Loucy (cell line): ENCODE measurements at regions not wholly inside any gene's neighbourhood (a gene's known extent, or its start where the extent isn't known, plus 50 kb on each side); places are given as distances from the start of the nearest gene placed in this dataset.

ENCODE experiments used
- H2AFZ ChIP-seq: fragments of 200-600 bp; sonication (generic); 2 replicates; pipeline ENCODE4 v1.6.0; 2016; ENCODE audit warnings: antibody characterized with exemption, mild to moderate bottlenecking, low read length, moderate library complexity
- H3F3A ChIP-seq: fragments of 200-600 bp; 2 replicates; pipeline ENCODE4 v1.6.0; 2016; ENCODE audit warnings: antibody characterized with exemption, low read depth, mild to moderate bottlenecking
- H3K27me3 ChIP-seq: fragments of 200-600 bp; sonication (generic); 2 replicates; pipeline ENCODE4 v1.6.1; 2014; ENCODE audit warnings: low read length, mild to moderate bottlenecking; ENCODE audit not compliant: insufficient read depth, poor library complexity, severe bottlenecking
- H3K36me3 ChIP-seq: fragments of 200-600 bp; sonication (generic); 2 replicates; pipeline ENCODE4 v1.6.1; 2016; ENCODE audit warnings: low read length; ENCODE audit not compliant: insufficient read depth
- H3K4me1 ChIP-seq: fragments of 200-600 bp; sonication (generic); 2 replicates; pipeline ENCODE4 v1.5.1; 2014; ENCODE audit warnings: low read length, mild to moderate bottlenecking; ENCODE audit not compliant: insufficient read depth, poor library complexity, severe bottlenecking
- H3K4me2 ChIP-seq: fragments of 200-600 bp; sonication (generic); 2 replicates; pipeline ENCODE4 v1.6.0; 2014; ENCODE audit warnings: antibody characterized with exemption, low read length, low read depth, mild to moderate bottlenecking; ENCODE audit not compliant: poor library complexity, severe bottlenecking
- H3K4me3 ChIP-seq: fragments of 200-600 bp; sonication (generic); 2 replicates; pipeline ENCODE4 v1.5.1; 2014; ENCODE audit warnings: low read length, mild to moderate bottlenecking, mixed read lengths; ENCODE audit not compliant: poor library complexity, severe bottlenecking
- H3K79me2 ChIP-seq: fragments of 200-600 bp; sonication (generic); 2 replicates; pipeline ENCODE4 v1.6.1; 2014; ENCODE audit warnings: low read length; ENCODE audit not compliant: insufficient read depth
- H3K9ac ChIP-seq: fragments of 200-600 bp; sonication (generic); 2 replicates; pipeline ENCODE4 v1.6.0; 2014; ENCODE audit warnings: mild to moderate bottlenecking, low read depth, low read length, moderate library complexity; ENCODE audit not compliant: poor library complexity, severe bottlenecking
- H3K9me2 ChIP-seq: fragments of 200-600 bp; sonication (generic); replicated peaks from 2 replicates; pipeline ENCODE4 v1.6.1; 2016; ENCODE audit warnings: low read depth, low read length, mixed read lengths
- H3K9me3 ChIP-seq: fragments of 200-600 bp; sonication (generic); 2 replicates; pipeline ENCODE4 v1.6.1; 2014; ENCODE audit warnings: mild to moderate bottlenecking, antibody characterized with exemption, low read length, low read depth; ENCODE audit not compliant: insufficient read depth
- H4K20me1 ChIP-seq: fragments of 200-600 bp; sonication (generic); 2 replicates; pipeline ENCODE4 v1.6.0; 2014; ENCODE audit warnings: antibody characterized with exemption, low read length, mild to moderate bottlenecking; ENCODE audit not compliant: insufficient read depth, poor library complexity, severe bottlenecking
- CTCF ChIP-seq: fragments of 200-600 bp; sonication (generic); conservative IDR thresholded peaks from 2 replicates; pipeline ENCODE4 v1.5.1; 2014; ENCODE audit warnings: mild to moderate bottlenecking, antibody characterized with exemption, low read length
- EZH2phosphoT487 ChIP-seq: fragments of 200-600 bp; IDR thresholded peaks from 2 replicates; pipeline ENCODE4 v1.6.1; 2018; ENCODE audit warnings: antibody characterized with exemption, mild to moderate bottlenecking, moderate library complexity, borderline replicate concordance

DNA sequence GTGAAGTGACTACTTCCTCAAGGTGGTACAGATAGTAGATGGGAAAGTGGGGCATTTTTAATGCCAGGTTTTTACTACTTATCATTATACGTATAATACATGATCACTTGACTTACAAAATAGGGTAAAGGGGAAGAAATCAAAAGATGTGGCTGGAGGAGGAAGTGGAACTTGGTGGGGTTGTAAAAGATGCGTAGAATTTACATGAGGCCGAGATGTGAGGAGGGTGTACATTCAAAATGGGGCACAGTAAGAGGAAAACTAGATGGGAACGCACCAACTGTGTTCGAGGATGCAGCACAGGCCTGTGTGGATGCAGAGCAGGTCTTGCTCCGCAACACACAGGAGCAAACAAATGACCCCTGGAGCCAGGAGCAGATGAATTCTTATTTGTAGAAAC, 403.3 kb downstream of the TXNL1 start:
- no peak overlapping the region for H3K4me3 ChIP-seq
- no peaks in the 10 kb centered on the region for H3K9me2 ChIP-seq
- no peaks in the 10 kb centered on the region for H3K4me1 ChIP-seq
- no peak overlapping the region for H3K9ac ChIP-seq
- no peaks in the 10 kb centered on the region for H3F3A ChIP-seq
- no peak overlapping the region for H2AFZ ChIP-seq
- H4K20me1 ChIP-seq = no peaks in the 10 kb centered on the region
- TF ChIP-seq CTCF (no peak), EZH2phosphoT487 (no peak)
- H3K4me2 ChIP-seq = no peak overlapping the region
- H3K27me3 ChIP-seq = no peaks in the 10 kb centered on the region
- no peaks in the 10 kb centered on the region for H3K36me3 ChIP-seq
- H3K79me2 ChIP-seq = no peaks in the 10 kb centered on the region
- no peaks in the 10 kb centered on the region for H3K9me3 ChIP-seq

DNA sequence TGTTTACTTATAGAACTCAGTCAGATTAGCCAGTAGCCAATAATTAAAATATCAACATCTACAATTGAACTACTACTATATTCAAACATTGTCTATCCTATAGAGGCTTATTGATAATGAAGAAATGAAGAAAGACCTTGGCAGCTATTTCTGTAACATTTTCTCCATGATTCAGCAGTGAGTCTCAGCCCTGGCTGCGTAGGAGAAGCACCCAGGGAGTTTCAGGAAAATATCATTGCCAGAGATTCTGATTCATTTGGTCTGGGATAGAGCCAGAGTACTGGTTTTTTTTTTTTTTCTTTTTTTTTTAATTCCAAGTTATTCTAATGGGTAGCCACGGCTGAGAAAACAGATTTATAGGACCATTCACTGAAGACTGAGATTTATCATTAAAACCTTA, 404.8 kb downstream of the TXNL1 start:
- H3K9ac ChIP-seq = no peak overlapping the region
- no peak overlapping the region for H3K4me3 ChIP-seq
- H3K9me2 ChIP-seq = no peaks in the 10 kb centered on the region
- no peaks in the 10 kb centered on the region for H3F3A ChIP-seq
- no peak overlapping the region for H2AFZ ChIP-seq
- no peaks in the 10 kb centered on the region for H3K4me1 ChIP-seq
- no peak overlapping the region for H3K4me2 ChIP-seq
- TF ChIP-seq CTCF (no peak), EZH2phosphoT487 (no peak)
- H3K36me3 ChIP-seq = no peaks in the 10 kb centered on the region
- no peaks in the 10 kb centered on the region for H3K27me3 ChIP-seq
- H4K20me1 ChIP-seq = no peaks in the 10 kb centered on the region
- no peaks in the 10 kb centered on the region for H3K79me2 ChIP-seq
- H3K9me3 ChIP-seq = no peaks in the 10 kb centered on the region

- Histone ChIP-seq H2AFZ (no peak overlapping the region), H3F3A (no peaks in the 10 kb centered on the region), H3K79me2 (no peaks in the 10 kb centered on the region), H3K9me2 (no peaks in the 10 kb centered on the region), H3K9me3 (no peaks in the 10 kb centered on the region), H3K27me3 (no peaks in the 10 kb centered on the region), H4K20me1 (no peaks in the 10 kb centered on the region), H3K4me2 (no peak overlapping the region), H3K9ac (no peak overlapping the region), H3K4me3 (no peak overlapping the region), H3K4me1 (no peaks in the 10 kb centered on the region), H3K36me3 (no peaks in the 10 kb centered on the region)
- TF ChIP-seq CTCF (no peak), EZH2phosphoT487 (no peak)
Observed at GRCh38 chr18:56226025-56226424, 412.4 kb downstream of the TXNL1 start.
